ENCODE measurements at regions not wholly inside any gene's neighbourhood (a gene's known extent, or its start where the extent isn't known, plus 50 kb on each side); places are given as distances from the start of the nearest gene placed in this dataset.
A peak's percentile ranks its signal among the peaks of the same experiment; 100 is the strongest.
"Not testable (repeated sequence)": the region's sequence is repeated elsewhere in the genome, so short reads cannot be mapped to it uniquely, and the experiment has no call there.

DNA sequence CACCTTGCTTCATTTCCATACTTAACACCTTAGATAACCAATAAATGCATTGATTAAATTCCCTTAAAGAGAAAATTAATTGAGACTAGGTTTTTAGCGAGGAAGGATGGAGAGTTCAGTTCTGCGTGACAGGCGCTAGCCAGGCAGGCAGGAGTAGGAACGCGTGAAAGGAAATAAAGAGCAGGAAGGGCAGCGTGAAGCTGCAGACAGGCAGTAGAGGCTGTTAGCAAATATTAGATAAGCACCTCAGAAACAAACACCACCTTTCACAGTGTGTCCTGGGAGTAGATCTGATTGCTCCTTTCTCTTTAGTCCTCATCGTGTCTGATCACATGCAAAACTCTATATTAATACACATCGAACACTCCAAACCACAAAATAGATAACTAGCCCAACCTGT lies 282.7 kb upstream of the ADGRL2 start:
- no peak for ATAC-seq

DNA sequence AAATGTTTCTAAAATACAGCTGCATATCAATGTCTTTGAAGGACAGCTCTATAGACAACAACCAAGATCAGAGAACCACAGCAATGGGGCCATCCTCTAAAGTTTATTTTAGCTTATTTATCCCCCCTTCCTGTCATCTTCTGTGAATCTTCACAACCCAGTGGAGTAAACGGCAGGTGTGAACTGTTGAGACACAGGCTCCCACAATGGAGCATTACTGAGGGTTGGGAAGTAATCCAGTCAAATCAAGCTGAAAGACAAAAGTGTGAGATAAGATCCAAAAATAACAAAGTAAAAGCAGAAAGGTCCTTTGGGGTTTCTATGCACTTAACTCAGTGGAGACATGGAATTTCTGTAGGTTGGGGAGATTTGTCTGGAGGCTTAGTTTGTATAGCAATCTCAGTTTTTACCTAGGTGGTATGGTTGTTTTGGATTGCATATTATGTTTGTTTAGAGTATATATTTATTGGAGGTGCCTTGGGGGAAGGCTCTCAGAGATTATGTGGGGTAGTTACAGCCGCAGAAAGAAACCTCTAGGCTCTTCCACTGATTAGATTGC lies 286.9 kb upstream of the ADGRL2 start:
- no peak for ATAC-seq

DNA sequence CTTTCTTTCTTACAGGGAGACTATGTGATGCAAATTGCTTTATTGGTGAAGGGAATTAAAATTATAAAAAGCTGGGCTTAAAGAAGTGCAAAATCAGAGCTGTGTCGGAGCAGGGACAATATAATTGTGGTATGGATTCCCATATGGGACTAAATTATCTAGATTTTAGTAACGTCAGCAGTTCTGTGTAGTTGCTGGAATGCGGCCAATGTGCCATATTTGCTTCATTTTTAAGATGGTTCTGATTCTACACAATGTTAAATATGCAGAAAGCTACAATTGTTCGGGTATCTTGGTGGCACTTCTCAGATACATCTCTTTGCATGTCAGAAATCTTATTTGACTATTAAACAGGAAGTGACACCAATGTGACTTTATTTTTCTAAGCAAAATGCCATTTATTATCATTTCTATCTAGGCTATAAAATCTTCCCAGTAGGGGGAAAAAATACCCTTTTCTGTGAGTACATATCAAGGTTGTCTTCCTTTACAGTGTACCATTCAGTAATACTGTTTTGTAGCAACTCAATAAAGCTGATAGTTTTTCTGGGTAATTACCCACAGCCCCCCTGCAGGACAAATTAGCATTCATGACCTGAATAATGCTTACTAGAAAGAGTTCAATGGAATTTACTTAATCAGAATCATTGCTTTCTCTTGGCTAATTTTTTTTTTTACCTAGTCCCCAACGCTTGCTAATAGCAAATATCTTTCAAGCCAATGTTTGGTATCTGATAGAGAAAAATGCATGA lies 288.3 kb upstream of the ADGRL2 start:
- no peak for ATAC-seq

DNA sequence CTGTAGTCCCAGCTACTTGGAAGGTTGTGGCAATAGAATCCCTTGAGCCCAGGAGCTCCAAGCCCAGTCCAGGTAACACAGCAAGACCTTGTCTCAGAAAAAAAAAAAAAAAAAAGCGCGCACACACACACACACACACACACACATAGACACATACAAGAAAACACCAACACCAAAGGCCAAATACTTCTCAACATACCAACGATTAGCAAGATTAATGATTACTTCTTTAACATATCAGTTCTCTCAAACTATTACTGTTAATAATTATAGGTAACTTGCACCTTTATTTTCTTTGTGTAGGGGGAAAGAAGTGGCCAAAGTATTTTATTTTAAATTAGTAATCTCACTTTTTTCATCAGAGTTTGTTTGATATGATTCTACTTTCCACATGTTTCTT lies 289.5 kb upstream of the ADGRL2 start:
- ATAC-seq, result no peak

DNA sequence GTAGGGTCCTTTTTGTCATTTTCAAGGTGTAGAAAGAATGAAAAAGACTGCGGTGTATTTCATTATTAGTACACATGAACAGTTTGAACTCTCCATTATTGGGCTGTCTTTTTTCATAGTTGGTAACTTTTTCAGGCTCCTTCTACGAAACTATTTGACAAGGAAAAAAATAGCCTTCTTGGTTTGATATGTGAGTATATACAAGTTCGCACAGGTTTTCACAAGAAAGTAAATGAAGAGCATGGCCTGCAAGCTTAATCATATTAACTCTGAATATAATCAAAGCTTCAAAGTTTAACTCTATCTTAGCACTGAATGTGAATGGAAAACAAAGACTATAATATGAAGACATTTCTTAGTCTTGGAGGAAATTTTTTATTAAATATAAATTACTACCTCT lies 290.0 kb upstream of the ADGRL2 start:
- no peak for ATAC-seq

DNA sequence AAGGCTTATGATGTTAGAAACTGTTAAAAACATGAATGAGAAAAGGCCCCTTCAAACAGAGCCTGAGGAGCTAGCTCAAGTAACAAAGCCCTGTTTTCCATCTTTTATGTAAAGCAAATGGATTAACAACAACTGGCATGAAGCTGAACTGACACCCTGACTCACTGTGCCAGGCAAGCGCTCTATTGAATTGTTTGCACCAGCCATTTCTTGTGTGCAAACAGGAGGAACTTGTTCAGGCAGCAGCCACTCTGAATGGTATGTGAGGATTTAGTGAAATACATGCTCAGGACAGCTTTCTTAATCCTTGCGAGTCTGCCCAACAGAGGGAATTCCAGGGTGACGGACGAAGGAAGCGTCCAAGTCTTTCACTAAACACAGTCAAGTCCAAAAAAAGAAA lies 291.1 kb upstream of the ADGRL2 start:
- no peak for ATAC-seq

GRCh38 chr1:81506699-81507098 lies 294.0 kb upstream of the ADGRL2 start:
- no peak for ATAC-seq

- no peak for ATAC-seq
Measured at GRCh38 chr1:81505831-81506230, 294.9 kb upstream of the ADGRL2 start.

GRCh38 chr1:81504820-81505219 lies 295.9 kb upstream of the ADGRL2 start:
- not testable (repeated sequence) for ATAC-seq

GRCh38 chr1:81502705-81503104 lies 298.0 kb upstream of the ADGRL2 start:
- ATAC-seq, result not testable (repeated sequence)

DNA sequence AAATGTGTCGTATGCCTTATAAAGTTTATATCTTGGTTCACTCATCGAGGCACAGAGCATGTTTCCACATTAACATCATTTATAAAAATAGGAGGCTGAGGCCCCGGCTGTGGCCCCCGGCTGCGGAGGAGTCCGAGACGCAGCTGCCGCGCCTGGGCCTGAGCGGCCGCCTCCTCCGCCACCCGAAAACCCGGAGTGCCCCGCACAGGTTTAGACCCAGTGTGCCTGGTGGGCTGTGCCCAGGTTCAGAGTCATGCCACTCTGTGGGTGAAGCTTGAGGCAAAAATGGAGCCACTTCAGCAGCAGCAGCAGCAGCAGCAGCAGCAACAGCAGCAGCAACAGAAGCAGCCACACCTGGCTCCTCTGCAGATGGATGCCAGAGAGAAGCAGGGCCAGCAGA lies 299.2 kb upstream of the ADGRL2 start:
- ATAC-seq, result peak in 1 of 2 donors; percentile 82

- ATAC-seq, result no peak
Measured at GRCh38 chr1:81499487-81499886, 301.2 kb upstream of the ADGRL2 start.

DNA sequence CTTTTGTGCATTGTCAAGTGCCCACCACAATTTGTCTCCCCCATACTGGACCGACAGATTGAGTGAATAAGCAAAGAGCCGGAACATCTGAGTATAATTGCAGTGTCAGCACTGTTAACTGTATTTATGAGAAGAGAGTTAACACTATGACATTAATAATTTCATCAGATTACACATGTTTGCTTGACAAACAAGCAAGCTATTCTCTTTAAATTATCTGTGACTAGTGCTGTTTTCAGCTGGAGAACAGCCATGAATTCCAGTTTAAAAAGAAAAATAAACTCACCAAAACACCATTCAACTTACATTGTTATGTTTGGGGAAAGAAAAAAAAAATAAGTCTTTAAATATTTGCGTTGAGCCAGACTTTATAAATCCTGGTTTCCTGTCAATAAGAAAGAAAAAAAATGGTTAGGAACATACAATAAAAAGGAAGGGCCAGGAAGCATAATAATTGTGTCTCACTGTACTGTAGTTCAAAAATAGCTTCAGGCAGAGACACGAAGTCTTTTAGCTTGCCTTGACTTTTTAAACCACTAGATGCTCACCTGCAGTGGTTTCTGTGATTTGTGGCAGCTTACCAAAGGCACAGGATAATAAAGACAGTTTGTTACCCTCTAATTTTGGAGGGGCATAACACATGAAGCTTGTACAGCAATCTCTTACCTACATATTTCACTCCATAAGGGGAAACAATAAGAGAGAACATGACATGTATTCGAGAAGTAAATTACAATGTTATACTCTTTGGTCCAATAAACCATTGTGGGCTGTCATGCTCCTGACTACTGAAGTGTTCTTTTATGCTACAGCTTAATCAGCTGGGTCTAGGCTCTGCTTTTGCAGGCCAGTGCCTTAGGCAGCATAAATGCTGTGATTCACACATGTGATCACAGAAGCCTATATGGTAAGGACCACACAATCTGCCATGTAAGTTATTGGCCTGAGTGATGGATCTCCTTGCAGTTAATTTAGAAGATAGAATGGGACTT lies 302.0 kb upstream of the ADGRL2 start:
- no peak for ATAC-seq

DNA sequence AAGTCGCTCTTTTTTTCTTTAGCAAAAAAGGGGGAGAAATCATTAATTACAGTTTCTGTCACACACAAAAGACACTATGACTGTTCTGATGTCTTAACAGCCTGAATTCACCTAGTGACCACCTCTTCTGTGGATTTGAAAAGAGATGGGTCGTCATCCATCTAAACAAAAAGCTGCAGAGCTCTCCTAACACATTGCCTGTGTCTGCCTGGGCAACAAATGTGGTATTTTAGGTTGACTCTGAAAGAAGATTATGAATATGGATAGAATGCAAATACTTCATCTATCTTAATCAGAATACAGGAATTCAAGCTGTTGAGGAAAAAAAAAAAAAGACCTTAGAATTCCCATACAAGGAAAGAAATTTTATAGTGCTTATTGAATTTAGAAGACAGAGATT lies 304.4 kb upstream of the ADGRL2 start:
- no peak for ATAC-seq

DNA sequence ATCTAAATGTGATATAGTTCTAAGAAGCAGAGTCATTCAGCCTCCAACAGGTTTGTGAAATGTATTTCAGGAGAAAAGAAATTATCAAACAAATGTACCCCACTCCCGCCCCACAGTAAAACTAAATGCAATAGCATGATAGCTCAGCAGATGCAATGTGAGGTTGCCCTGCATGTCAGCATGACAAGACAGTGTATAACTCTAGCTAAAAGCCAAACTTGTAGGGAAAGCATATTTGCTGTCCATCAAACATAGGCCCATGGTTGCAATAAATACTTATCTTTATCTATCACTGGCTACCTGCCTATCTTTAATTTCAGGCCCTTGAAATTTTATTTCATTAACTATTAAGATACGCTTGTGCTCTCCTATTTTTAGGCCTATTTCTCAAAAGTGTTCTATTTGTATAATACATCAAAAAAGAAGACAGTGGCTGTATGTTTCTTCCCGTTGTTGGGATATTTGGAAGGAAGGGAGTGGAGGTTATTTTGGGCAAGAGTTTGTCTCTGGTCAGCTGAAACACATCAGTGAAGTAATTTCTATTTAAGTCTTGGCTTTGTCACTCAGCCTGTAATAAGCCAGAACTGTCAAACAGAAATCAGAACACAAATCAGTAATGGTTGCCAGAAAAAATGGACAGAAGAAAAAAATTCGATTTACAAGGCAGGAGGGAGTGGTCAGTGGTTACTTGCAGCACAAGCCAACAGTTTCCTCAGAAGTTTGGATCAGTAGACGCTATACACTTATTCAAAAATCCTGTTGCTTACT lies 307.4 kb upstream of the ADGRL2 start:
- no peak for ATAC-seq

- ATAC-seq, result no peak
Measured at GRCh38 chr1:81492628-81493027, 308.1 kb upstream of the ADGRL2 start.

DNA sequence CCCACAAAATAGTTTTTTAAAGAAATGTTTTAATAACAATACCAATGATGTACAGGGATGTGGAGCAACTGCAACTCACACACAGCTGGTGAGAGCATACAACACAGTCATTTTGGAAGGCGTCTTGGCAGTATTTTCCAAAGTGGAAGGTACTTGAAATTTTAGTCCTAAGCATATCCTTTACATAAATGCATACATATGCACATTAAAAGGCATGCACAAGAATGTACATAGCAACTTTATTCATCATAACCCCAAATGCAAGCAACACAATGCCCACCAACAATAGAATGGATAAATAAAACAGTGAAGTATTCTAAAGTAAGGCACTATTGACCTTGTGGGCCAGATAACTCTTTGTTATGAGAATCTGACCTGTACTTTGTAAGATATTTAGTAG lies 310.1 kb upstream of the ADGRL2 start:
- ATAC-seq, result no peak

DNA sequence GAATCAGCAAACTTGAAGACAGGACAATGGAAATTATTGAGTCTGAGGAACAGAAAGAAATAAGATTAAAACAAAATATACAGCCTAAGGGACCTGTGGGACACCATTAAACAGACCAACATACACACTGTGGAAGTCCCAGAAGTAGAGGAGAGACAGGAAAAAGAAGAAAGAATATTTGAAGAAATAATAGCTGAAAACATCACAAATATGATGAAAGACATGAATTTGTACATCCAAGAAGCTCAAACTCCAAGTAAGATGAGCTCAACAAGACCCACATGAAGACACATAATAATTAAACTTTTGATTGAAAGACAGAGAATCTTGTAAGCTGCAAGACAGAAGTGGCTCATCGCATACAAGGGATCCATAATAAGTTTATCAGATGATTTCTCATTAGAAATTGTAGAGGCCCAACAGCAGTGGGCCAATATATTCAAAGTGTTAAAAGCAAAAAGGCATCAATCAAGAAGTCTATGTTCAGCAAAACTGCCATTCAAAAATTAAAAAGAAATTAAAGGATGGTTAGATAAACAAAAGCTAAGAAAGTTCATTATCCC lies 311.3 kb upstream of the ADGRL2 start:
- no peak for ATAC-seq

GRCh38 chr1:81484284-81484683 lies 316.4 kb upstream of the ADGRL2 start:
- ATAC-seq, result no peak

- no peak for ATAC-seq
Measured at GRCh38 chr1:81478219-81478618, 322.5 kb upstream of the ADGRL2 start.

DNA sequence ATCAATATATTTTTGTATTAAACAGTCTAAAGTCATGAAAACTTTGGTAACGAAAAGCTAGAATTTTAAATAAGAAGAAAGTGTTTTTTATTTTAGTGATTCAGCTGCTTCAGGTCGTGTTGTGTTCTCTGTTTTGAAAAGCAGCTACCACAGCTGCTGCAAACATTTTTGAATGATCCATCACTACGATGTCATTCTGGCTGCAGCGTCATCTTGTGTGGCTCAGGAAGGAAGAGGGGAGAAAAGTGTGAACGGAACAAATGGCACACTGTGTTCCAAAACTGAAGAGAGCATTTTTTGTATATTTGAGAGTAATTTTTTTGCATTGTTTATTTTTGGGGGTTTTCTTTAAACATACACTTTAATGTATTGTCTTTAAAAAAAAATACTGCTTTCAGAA lies 323.0 kb upstream of the ADGRL2 start:
- no peak for ATAC-seq

DNA sequence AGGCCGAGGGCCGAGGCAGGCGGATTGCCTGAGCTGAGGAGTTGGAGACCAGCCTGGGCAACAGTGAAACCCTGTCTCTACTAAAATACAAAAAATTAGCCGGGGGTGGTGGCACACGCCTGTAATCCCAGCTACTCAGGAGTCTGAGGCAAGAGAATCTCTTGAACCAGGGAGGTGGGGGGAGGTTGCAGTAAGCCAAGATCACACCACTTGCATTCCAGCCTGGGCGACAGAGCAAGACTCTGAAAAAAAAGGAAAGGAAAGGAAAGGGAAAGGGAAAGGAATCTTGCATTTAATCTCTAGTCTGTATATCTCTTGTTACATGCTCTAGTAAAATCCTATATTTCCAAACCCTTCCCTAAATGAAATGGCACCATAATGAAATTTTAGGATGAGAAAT lies 328.3 kb upstream of the ADGRL2 start:
- ATAC-seq, result no peak

DNA sequence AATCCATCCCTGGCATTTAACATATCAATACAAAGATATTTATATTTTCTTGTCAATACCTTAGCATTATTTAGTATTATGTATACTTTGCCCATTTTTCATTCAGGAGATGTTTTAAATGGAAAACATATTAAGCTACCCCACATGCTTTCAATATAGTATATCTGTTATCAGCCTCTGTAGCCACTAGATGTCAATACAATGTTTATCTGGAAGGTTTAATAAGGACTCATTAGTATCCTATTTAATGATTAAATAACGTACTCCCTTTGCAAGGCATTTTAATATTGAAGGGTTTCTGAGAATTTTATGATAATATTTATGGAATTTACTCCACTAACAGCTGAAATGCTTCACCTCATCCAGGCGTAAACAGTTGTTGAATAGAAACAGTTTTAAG lies 329.5 kb upstream of the ADGRL2 start:
- ATAC-seq, result no peak
